ENCODE measurements at regions not wholly inside any gene's neighbourhood (a gene's known extent, or its start where the extent isn't known, plus 50 kb on each side); places are given as distances from the start of the nearest gene placed in this dataset.

- TF ChIP-seq, protein P1, sequence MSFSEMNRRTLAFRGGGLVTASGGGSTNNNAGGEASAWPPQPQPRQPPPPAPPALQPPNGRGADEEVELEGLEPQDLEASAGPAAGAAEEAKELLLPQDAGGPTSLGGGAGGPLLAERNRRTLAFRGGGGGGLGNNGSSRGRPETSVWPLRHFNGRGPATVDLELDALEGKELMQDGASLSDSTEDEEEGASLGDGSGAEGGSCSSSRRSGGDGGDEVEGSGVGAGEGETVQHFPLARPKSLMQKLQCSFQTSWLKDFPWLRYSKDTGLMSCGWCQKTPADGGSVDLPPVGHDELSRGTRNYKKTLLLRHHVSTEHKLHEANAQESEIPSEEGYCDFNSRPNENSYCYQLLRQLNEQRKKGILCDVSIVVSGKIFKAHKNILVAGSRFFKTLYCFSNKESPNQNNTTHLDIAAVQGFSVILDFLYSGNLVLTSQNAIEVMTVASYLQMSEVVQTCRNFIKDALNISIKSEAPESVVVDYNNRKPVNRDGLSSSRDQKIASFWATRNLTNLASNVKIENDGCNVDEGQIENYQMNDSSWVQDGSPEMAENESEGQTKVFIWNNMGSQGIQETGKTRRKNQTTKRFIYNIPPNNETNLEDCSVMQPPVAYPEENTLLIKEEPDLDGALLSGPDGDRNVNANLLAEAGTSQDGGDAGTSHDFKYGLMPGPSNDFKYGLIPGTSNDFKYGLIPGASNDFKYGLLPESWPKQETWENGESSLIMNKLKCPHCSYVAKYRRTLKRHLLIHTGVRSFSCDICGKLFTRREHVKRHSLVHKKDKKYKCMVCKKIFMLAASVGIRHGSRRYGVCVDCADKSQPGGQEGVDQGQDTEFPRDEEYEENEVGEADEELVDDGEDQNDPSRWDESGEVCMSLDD (CRISPR knock-in tag; IDR thresholded peaks at IDR 0.05; ENCODE audit: borderline replicate concordance), result no peak
- TF ChIP-seq ZNF224 (CRISPR knock-in tag; IDR thresholded peaks at IDR 0.05) (no peak), TMF1 (CRISPR knock-in tag; IDR thresholded peaks at IDR 0.05; ENCODE audit: low read depth) (no peak), ZNF264 (CRISPR knock-in tag; IDR thresholded peaks at IDR 0.05) (no peak), FOXK2 (IDR thresholded peaks at IDR 0.05) (no peak), CERS6 (CRISPR knock-in tag; IDR thresholded peaks at IDR 0.05) (no peak), KMT2A (CRISPR knock-in tag; IDR thresholded peaks at IDR 0.05) (no peak), GPN1 (CRISPR knock-in tag; IDR thresholded peaks at IDR 0.05; ENCODE audit: borderline replicate concordance) (no peak), ATF5 (CRISPR knock-in tag; IDR thresholded peaks at IDR 0.05; ENCODE audit: low read depth) (no peak)
- TF ChIP-seq, protein P2, sequence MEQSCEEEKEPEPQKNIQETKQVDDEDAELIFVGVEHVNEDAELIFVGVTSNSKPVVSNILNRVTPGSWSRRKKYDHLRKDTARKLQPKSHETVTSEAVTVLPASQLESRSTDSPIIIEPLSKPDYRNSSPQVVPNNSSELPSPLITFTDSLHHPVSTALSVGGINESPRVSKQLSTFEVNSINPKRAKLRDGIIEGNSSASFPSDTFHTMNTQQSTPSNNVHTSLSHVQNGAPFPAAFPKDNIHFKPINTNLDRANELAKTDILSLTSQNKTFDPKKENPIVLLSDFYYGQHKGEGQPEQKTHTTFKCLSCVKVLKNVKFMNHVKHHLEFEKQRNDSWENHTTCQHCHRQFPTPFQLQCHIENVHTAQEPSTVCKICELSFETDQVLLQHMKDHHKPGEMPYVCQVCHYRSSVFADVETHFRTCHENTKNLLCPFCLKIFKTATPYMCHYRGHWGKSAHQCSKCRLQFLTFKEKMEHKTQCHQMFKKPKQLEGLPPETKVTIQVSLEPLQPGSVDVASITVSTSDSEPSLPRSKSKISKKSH (CRISPR knock-in tag; IDR thresholded peaks at IDR 0.05; ENCODE audit: borderline replicate concordance), result no peak
- TF ChIP-seq, protein P3, sequence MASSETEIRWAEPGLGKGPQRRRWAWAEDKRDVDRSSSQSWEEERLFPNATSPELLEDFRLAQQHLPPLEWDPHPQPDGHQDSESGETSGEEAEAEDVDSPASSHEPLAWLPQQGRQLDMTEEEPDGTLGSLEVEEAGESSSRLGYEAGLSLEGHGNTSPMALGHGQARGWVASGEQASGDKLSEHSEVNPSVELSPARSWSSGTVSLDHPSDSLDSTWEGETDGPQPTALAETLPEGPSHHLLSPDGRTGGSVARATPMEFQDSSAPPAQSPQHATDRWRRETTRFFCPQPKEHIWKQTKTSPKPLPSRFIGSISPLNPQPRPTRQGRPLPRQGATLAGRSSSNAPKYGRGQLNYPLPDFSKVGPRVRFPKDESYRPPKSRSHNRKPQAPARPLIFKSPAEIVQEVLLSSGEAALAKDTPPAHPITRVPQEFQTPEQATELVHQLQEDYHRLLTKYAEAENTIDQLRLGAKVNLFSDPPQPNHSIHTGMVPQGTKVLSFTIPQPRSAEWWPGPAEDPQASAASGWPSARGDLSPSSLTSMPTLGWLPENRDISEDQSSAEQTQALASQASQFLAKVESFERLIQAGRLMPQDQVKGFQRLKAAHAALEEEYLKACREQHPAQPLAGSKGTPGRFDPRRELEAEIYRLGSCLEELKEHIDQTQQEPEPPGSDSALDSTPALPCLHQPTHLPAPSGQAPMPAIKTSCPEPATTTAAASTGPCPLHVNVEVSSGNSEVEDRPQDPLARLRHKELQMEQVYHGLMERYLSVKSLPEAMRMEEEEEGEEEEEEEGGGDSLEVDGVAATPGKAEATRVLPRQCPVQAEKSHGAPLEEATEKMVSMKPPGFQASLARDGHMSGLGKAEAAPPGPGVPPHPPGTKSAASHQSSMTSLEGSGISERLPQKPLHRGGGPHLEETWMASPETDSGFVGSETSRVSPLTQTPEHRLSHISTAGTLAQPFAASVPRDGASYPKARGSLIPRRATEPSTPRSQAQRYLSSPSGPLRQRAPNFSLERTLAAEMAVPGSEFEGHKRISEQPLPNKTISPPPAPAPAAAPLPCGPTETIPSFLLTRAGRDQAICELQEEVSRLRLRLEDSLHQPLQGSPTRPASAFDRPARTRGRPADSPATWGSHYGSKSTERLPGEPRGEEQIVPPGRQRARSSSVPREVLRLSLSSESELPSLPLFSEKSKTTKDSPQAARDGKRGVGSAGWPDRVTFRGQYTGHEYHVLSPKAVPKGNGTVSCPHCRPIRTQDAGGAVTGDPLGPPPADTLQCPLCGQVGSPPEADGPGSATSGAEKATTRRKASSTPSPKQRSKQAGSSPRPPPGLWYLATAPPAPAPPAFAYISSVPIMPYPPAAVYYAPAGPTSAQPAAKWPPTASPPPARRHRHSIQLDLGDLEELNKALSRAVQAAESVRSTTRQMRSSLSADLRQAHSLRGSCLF (CRISPR knock-in tag; IDR thresholded peaks at IDR 0.05; ENCODE audit: borderline replicate concordance), result no peak
- TF ChIP-seq, protein P4, sequence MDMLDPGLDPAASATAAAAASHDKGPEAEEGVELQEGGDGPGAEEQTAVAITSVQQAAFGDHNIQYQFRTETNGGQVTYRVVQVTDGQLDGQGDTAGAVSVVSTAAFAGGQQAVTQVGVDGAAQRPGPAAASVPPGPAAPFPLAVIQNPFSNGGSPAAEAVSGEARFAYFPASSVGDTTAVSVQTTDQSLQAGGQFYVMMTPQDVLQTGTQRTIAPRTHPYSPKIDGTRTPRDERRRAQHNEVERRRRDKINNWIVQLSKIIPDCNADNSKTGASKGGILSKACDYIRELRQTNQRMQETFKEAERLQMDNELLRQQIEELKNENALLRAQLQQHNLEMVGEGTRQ (IDR thresholded peaks at IDR 0.05; ENCODE audit: low read depth, low read length), result no peak
- TF ChIP-seq, protein P4 (CRISPR knock-in tag; IDR thresholded peaks at IDR 0.05; ENCODE audit: borderline replicate concordance), result no peak
Measured at GRCh38 chr1:229003233-229004031, 267.5 kb upstream of the RAB4A start (continued).

Data from HepG2 (cell line).